NCI-H1436 (cell line): ENCODE measurements at regions not wholly inside any gene's neighbourhood (a gene's known extent, or its start where the extent isn't known, plus 50 kb on each side); places are given as distances from the start of the nearest gene placed in this dataset.
"Not testable (repeated sequence)": the region's sequence is repeated elsewhere in the genome, so short reads cannot be mapped to it uniquely, and the experiment has no call there.

Experiments
- DNase-seq: peaks from one replicate; lab custom pipeline; 2025; lab: John Stamatoyannopoulos, UW

- DNase-seq: no peak
Measured at GRCh38 chr4:114249561-114249960, 270.1 kb upstream of the ARSJ start.

GRCh38 chr4:114249976-114250375 lies 270.5 kb upstream of the ARSJ start:
- no peak for DNase-seq

- DNase-seq: no peak
Measured at GRCh38 chr4:114250439-114250891, 271.0 kb upstream of the ARSJ start.

GRCh38 chr4:114251020-114251419 lies 271.6 kb upstream of the ARSJ start:
- no peak for DNase-seq

- DNase-seq: no peak
Measured at GRCh38 chr4:114252499-114252898, 273.1 kb upstream of the ARSJ start.

- DNase-seq: no peak
Measured at GRCh38 chr4:114257501-114257900, 278.1 kb upstream of the ARSJ start.

GRCh38 chr4:114262421-114262820 lies 283.0 kb upstream of the ARSJ start:
- not testable (repeated sequence) for DNase-seq

GRCh38 chr4:114263233-114263632 lies 283.8 kb upstream of the ARSJ start:
- DNase-seq: no peak

- DNase-seq: no peak
Measured at GRCh38 chr4:114264452-114264851, 285.0 kb upstream of the ARSJ start.

GRCh38 chr4:114264877-114265291 lies 285.4 kb upstream of the ARSJ start:
- DNase-seq: no peak

- peak; percentile 53 for DNase-seq
Measured at GRCh38 chr4:114265342-114265741, 285.9 kb upstream of the ARSJ start.

- DNase-seq: no peak
Measured at GRCh38 chr4:114267976-114268375, 288.5 kb upstream of the ARSJ start.

GRCh38 chr4:114271031-114271430 lies 291.6 kb upstream of the ARSJ start:
- no peak for DNase-seq

GRCh38 chr4:114272226-114272625 lies 292.8 kb upstream of the ARSJ start:
- no peak for DNase-seq

- DNase-seq: no peak
Measured at GRCh38 chr4:114273238-114273637, 293.8 kb upstream of the ARSJ start.

- no peak for DNase-seq
Measured at GRCh38 chr4:114277690-114278089, 298.2 kb upstream of the ARSJ start.

GRCh38 chr4:114279066-114279465 lies 299.6 kb upstream of the ARSJ start:
- no peak for DNase-seq

GRCh38 chr4:114279711-114280110 lies 300.3 kb upstream of the ARSJ start:
- DNase-seq: no peak

GRCh38 chr4:114280645-114281044 lies 301.2 kb upstream of the ARSJ start:
- DNase-seq: no peak

GRCh38 chr4:114281164-114281960 lies 301.9 kb upstream of the ARSJ start:
- DNase-seq: no peak

GRCh38 chr4:114282937-114283336 lies 303.5 kb upstream of the ARSJ start:
- DNase-seq: no peak

GRCh38 chr4:114284629-114285028 lies 305.2 kb upstream of the ARSJ start:
- DNase-seq: no peak

- no peak for DNase-seq
Measured at GRCh38 chr4:114286262-114286810, 306.9 kb upstream of the ARSJ start.
